ENCODE measurements at regions not wholly inside any gene's neighbourhood (a gene's known extent, or its start where the extent isn't known, plus 50 kb on each side); places are given as distances from the start of the nearest gene placed in this dataset.

DNA sequence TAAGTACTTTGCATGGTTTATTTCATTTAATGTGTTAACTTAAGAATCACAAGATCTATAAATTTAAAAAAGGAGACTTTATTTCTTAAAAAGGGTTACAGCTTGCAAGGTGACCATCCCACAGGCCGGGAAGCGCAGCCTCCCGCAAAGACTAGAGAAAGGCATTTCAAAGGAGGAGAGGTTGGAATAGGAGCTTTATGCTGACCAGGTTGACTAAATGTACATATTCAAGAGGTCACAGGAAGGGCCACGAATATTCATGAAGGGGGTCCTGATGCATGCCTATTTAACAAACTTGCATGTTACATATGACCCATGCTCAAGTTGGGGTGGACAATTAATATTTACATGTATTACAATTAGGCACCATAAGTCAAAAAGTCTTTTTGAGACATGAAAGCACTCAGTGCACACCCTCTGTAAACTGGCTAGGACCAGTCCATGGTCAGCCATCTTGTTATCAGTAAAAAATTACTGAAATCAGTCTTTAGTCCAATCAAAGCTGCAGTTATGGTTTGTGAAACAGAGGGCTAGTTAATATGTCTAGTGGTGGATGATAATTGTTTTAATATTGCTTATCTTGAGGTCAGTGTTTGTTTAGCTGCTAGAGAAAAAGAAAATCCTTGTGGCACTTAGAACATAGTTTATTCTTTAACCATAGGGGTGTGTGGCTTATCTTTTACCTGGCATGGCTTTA, 169.3 kb downstream of the KCNE4 start:
- DNase-seq (ENCODE audit: low read depth in 1 of 2, low spot score in 1 of 2): no peak
- in situ Hi-C loops (cut with HindIII; ENCODE audit: low pct_unique_long_range_greater_than_20kb, low sequenced_read_pairs): no loop called here
- TF ChIP-seq JUND (IDR thresholded peaks at IDR 0.05; ENCODE audit: low read depth): no peak

DNA sequence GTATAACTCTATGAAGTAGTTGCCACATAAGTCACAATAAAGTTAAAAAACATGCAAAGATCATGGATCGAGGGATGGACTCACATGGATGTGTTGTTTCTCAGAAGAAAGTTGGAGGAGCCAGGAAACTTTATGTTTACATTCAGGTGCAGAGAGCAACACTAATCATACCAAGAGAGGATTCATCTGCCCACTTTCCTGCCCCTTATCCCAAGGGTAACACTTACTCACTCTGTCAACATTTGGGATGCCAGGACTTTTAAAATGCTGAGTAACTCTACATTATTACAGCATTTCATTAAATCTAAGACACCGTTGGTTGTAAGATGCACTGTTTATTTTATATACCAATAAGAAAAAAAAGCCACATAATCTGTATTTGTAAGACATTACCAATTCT, 170.4 kb downstream of the KCNE4 start:
- DNase-seq (ENCODE audit: low read depth in 1 of 2, low spot score in 1 of 2): peak in 1 of 2 experiments; percentile 4
- in situ Hi-C loops (cut with HindIII; ENCODE audit: low pct_unique_long_range_greater_than_20kb, low sequenced_read_pairs): no loop called here
- no peak for TF ChIP-seq JUND (IDR thresholded peaks at IDR 0.05; ENCODE audit: low read depth)

DNA sequence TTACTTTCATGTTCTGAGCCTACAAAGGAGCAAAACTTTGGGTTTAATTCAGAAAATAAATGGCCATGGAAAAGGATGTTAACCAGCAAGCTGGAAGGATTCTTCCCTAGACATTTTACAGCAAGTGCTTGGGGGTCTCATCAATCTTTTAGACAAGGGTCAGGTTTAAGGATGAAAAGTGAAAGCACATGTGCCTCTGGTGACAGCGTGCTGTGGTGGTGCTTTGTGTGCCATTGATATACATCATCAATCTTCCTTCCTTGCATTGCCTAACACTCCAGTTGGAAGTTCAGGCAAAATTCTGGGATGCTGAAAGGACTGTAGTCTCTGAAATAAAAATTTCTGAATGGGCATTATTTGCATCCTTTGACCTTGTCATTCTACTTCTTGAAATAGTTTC, 171.2 kb downstream of the KCNE4 start:
- no peak for DNase-seq (ENCODE audit: low read depth in 1 of 2, low spot score in 1 of 2)
- in situ Hi-C loops (cut with HindIII; ENCODE audit: low pct_unique_long_range_greater_than_20kb, low sequenced_read_pairs): no loop called here
- TF ChIP-seq JUND (IDR thresholded peaks at IDR 0.05; ENCODE audit: low read depth): no peak

DNA sequence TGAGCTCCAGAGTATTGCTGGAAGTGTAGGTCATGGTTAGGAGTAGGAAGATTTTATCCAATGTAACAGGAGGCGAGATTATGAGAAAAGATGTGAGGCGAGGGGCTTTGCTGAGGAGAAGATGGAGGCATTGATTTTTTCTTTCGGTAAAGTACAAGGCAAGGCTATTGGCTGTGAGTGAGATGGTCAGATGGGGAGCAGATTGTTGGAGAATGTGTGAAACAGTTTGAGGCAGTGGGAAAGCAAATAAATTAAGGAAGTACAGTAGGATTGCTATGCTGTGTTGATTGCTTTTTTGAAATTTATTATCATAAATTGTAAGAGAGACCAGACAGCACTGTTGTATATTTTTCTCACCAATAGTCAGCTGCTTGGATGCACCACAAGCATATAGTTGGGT, 173.3 kb downstream of the KCNE4 start:
- TF ChIP-seq JUND (IDR thresholded peaks at IDR 0.05; ENCODE audit: low read depth): no peak
- DNase-seq (ENCODE audit: low read depth in 1 of 2, low spot score in 1 of 2): no peak
- in situ Hi-C loops (cut with HindIII; ENCODE audit: low pct_unique_long_range_greater_than_20kb, low sequenced_read_pairs): no loop called here

DNA sequence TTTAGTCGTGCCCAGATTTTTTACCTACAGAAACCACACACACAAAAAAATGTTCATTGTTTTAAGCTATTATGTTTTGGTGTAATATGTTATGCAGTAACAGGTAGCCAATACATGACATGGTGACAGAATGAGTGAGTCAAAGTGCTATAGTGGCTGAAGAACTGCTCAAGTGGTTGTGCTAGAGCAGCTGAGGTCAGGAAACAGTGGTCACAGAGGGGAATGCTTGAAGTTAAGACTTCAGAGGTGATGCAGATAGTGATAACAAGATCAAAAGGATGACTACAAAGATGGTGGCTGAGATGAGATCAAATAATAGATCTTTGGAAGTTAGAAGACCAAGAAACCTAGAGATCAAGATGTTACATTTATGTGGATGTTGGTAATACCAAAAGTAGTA, 174.3 kb downstream of the KCNE4 start:
- no peak for DNase-seq (ENCODE audit: low read depth in 1 of 2, low spot score in 1 of 2)
- no peak for TF ChIP-seq JUND (IDR thresholded peaks at IDR 0.05; ENCODE audit: low read depth)
- in situ Hi-C loops (cut with HindIII; ENCODE audit: low pct_unique_long_range_greater_than_20kb, low sequenced_read_pairs): no loop called here

DNA sequence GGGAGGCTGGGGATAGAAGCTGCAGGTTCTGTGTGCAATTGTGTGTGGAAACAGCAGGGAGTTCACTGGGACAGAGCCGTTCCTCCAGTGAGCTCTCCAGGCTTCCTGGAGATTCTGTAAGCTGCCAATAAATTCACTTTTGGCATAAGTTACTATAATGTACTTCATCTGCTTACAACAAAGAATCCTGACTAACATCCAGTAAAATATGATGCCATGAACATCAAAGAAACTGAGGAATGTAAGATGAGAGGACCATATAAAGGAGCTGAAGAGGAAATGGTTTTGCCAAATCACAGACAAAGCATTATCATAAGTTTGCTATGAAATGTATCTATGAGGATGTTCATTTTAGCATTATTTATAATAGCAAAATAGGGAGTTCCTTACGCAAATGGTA, 175.3 kb downstream of the KCNE4 start:
- TF ChIP-seq JUND (IDR thresholded peaks at IDR 0.05; ENCODE audit: low read depth): no peak
- no peak for DNase-seq (ENCODE audit: low read depth in 1 of 2, low spot score in 1 of 2)
- in situ Hi-C loops (cut with HindIII; ENCODE audit: low pct_unique_long_range_greater_than_20kb, low sequenced_read_pairs): no loop called here

DNA sequence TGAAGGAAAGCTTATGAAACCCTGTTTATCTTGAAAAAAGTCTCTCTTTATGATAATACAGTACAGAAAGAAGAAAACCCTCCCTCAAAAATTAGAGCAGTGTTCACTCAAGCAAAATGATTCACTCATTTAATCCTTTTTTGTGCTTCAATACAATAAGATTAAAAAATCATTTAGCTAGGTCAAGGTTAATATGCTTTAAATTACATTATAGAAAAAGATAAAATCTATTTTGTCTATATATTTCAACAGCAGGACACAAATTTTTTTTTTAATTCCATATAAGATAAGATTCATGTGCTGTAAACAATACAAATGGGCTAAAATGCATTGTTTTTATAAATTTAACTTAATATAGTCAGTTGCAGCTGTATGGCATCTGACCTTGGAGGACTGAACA, 176.9 kb downstream of the KCNE4 start:
- no peak for DNase-seq (ENCODE audit: low read depth in 1 of 2, low spot score in 1 of 2)
- in situ Hi-C loops (cut with HindIII; ENCODE audit: low pct_unique_long_range_greater_than_20kb, low sequenced_read_pairs): no loop called here
- TF ChIP-seq JUND (IDR thresholded peaks at IDR 0.05; ENCODE audit: low read depth): no peak

DNA sequence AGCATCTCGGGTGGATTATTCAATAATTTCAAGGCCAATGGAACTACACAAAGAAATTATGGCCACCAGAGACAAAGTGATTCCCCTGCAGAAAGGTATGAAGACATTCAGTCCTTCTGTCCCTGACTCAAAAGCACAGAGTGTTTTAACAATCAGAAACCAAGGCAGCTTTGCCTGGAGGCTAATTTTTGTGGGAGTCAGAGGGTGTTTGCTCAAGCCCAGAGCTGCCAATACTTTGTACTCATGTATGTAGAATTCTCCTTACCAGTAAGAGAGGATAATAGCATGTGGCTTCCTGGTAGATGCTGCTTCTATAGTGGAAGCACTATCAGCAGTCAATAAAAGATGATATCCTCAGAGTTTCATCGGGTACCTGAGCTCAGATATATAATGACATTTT, 178.4 kb downstream of the KCNE4 start:
- peak; percentile 15 to 76 for DNase-seq (ENCODE audit: low read depth in 1 of 2, low spot score in 1 of 2)
- no peak for TF ChIP-seq JUND (IDR thresholded peaks at IDR 0.05; ENCODE audit: low read depth)
- in situ Hi-C loops (cut with HindIII; ENCODE audit: low pct_unique_long_range_greater_than_20kb, low sequenced_read_pairs): no loop called here

DNA sequence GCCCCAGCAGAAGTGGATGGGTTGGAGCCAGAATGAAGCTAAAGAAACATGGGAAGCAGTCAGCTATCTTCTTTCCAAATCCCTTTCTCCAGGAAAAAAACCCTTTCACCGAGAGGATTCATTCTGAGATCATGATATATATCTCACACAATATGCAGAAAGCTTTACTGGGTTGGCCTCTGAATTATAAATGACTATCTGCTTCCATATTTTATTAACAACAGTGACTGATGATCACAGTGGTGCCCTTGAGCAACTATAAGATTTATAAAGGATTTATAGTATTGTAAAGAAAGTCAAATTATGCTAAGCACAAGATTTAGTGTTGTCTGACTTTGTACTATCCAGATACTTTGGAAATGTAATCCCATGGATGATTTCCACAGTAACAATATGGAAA, 180.3 kb downstream of the KCNE4 start:
- TF ChIP-seq JUND (IDR thresholded peaks at IDR 0.05; ENCODE audit: low read depth): no peak
- in situ Hi-C loops (cut with HindIII; ENCODE audit: low pct_unique_long_range_greater_than_20kb, low sequenced_read_pairs): no loop called here
- DNase-seq (ENCODE audit: low read depth in 1 of 2, low spot score in 1 of 2): no peak

DNA sequence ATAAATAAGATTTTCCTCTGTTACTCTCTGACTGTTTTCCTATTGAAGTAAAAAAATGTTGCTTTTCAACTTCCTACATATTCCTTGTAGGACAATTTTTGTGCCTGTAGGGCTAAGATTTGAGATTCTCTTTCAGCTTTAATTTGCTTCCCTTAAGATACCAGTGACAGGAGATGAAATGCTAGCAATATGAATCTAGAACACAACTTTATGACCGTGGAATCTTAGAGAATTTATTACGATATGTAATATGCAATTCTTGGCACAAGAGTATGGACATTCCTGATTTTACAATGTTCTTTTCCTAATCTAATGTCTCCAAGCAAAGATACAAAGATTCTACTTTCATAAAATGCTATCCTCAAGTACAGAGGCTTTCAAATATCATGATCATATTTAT, 180.9 kb downstream of the KCNE4 start:
- in situ Hi-C loops (cut with HindIII; ENCODE audit: low pct_unique_long_range_greater_than_20kb, low sequenced_read_pairs): no loop called here
- no peak for TF ChIP-seq JUND (IDR thresholded peaks at IDR 0.05; ENCODE audit: low read depth)

DNA sequence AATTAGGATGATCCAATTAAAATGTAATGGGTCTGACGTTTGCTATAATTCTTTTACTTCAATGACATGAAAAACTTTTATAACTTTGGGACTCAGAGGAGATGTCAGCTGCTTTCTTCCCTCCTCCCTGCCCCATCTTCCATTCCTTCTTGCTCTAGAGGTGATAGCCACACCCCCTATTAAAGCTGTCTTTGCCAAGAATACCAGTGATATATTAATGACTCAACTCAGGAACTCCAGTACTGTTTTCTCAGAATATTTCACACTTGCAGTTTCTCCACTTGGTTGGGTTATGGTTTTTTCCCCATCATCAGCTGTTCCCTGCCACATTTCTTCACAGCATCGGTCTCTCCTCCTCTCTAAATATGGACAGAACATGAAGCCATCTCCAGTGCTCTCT, 184.0 kb downstream of the KCNE4 start:
- in situ Hi-C loops (cut with HindIII; ENCODE audit: low pct_unique_long_range_greater_than_20kb, low sequenced_read_pairs): no loop called here
- TF ChIP-seq JUND (IDR thresholded peaks at IDR 0.05; ENCODE audit: low read depth): no peak
- DNase-seq (ENCODE audit: low read depth in 1 of 2, low spot score in 1 of 2): no peak

More for the DNA sequence above, 180.9 kb downstream of the KCNE4 start:
- DNase-seq (ENCODE audit: low read depth in 1 of 2, low spot score in 1 of 2): no peak

DNA sequence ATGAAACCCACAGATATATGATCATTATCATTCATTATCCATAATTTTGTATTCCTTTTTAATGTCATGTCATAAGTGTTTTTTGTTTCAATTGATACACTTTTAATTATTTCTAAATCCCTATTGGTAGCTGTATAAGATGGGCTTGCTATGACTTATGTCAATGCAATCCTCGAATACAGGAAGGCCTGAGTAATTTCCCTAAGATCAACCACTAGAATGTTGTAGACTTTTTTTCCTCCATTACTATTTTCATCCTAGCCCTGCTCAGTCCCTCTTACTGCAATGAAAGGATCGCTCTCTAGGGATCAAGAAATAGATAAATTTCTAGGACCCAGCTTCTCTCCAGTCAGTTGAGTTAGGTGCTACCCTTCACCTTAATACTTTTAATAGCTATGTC, 186.3 kb downstream of the KCNE4 start:
- TF ChIP-seq JUND (IDR thresholded peaks at IDR 0.05; ENCODE audit: low read depth): no peak
- DNase-seq (ENCODE audit: low read depth in 1 of 2, low spot score in 1 of 2): no peak
- in situ Hi-C loops (cut with HindIII; ENCODE audit: low pct_unique_long_range_greater_than_20kb, low sequenced_read_pairs): no loop called here

DNA sequence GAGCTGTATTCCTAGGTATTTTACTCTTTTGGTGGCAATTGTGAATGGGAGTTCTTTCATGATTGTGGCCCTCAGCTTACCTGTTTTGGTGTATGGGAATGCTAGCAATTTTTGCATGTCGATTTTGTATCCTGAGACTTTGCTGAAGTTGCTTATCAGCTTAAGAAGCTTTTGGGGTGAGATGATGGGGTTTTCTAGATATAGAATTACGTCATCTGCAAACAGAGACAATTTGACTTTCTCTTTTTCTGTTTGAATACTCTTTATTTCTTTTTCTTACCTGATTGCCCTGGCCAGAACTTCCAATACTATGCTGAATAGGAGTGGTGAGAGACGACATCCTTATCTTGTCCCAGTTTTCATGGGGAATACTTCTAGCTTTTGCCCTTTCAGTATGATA, 191.2 kb downstream of the KCNE4 start:
- in situ Hi-C loops (cut with HindIII; ENCODE audit: low pct_unique_long_range_greater_than_20kb, low sequenced_read_pairs): no loop called here
- no peak for DNase-seq (ENCODE audit: low read depth in 1 of 2, low spot score in 1 of 2)
- TF ChIP-seq JUND (IDR thresholded peaks at IDR 0.05; ENCODE audit: low read depth): no peak

DNA sequence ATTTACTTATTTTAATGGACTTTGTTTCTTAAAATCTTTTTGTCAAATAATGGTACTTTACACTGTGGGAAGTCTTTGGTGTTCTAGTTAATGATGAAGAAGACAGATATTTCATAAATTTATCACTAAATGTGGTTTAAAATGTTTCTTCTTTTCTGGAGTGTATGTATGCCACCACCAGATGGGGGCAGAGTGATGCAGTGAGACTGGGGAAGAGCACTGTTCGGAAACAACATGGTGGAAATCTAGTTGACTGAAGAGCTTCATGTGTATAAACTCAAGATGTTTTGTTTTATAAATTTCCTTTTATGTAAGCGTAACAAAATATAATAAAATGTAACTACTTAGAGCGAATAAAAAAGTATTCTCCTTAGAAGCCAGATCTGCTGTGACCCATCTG, 195.1 kb downstream of the KCNE4 start:
- peak in 1 of 2 experiments; percentile 37 for DNase-seq (ENCODE audit: low read depth in 1 of 2, low spot score in 1 of 2)
- in situ Hi-C loops (cut with HindIII; ENCODE audit: low pct_unique_long_range_greater_than_20kb, low sequenced_read_pairs): no loop called here
- TF ChIP-seq JUND (IDR thresholded peaks at IDR 0.05; ENCODE audit: low read depth): no peak
